ENCODE measurements at regions not wholly inside any gene's neighbourhood (a gene's known extent, or its start where the extent isn't known, plus 50 kb on each side); places are given as distances from the start of the nearest gene placed in this dataset.
"Not testable (repeated sequence)": the region's sequence is repeated elsewhere in the genome, so short reads cannot be mapped to it uniquely, and the experiment has no call there.

GRCh38 chr2:131738533-131738932 is 210.8 kb downstream of the CCDC74A start:
- ATAC-seq, H3K27ac Mint-ChIP-seq, H3K4me3 Mint-ChIP-seq, H3K4me1 Mint-ChIP-seq, DNase-seq, H3K9me3 Mint-ChIP-seq: not testable (repeated sequence)
- peaks cover 15% of the 10 kb centered on the region for H3K27me3 Mint-ChIP-seq

- ATAC-seq, H3K4me1 Mint-ChIP-seq, H3K4me3 Mint-ChIP-seq, H3K9me3 Mint-ChIP-seq, H3K27ac Mint-ChIP-seq, DNase-seq: not testable (repeated sequence)
- H3K27me3 Mint-ChIP-seq = peaks cover 16% of the 10 kb centered on the region
Observed at GRCh38 chr2:131738996-131739434, 211.3 kb downstream of the CCDC74A start.

GRCh38 chr2:131753640-131754561 is 226.2 kb downstream of the CCDC74A start:
- Mint-ChIP-seq H3K9me3 (peaks cover 0 to 6% of the 10 kb centered on the region in 2 donors), H3K4me1 (no peaks in the 10 kb centered on the region), H3K27ac (no peak overlapping the region), H3K27me3 (no peaks in the 10 kb centered on the region), H3K4me3 (no peak overlapping the region)
- DNase-seq = no peak
- ATAC-seq = no peak

- Mint-ChIP-seq H3K4me3 (no peak overlapping the region), H3K27me3 (no peaks in the 10 kb centered on the region), H3K4me1 (no peaks in the 10 kb centered on the region), H3K27ac (no peak overlapping the region), H3K9me3 (peaks cover 0 to 6% of the 10 kb centered on the region in 2 donors)
- DNase-seq = no peak
- no peak for ATAC-seq
Observed at GRCh38 chr2:131754929-131755720, 227.4 kb downstream of the CCDC74A start.

GRCh38 chr2:131756141-131756907 is 228.6 kb downstream of the CCDC74A start:
- Mint-ChIP-seq H3K27me3 (no peaks in the 10 kb centered on the region), H3K4me1 (no peaks in the 10 kb centered on the region), H3K9me3 (peaks cover 0 to 6% of the 10 kb centered on the region in 2 donors), H3K4me3 (no peak overlapping the region), H3K27ac (peak overlapping the region in 1 of 2 donors; percentile 96)
- no peak for ATAC-seq
- no peak for DNase-seq

- H3K9me3 Mint-ChIP-seq, H3K27me3 Mint-ChIP-seq, H3K4me1 Mint-ChIP-seq, H3K27ac Mint-ChIP-seq, ATAC-seq, H3K4me3 Mint-ChIP-seq, DNase-seq: not testable (repeated sequence)
Observed at GRCh38 chr2:131758941-131759340, 231.3 kb downstream of the CCDC74A start.

GRCh38 chr2:131774955-131775555 is 247.4 kb downstream of the CCDC74A start:
- H3K27ac Mint-ChIP-seq, H3K27me3 Mint-ChIP-seq, H3K4me3 Mint-ChIP-seq, ATAC-seq, H3K4me1 Mint-ChIP-seq, DNase-seq, H3K9me3 Mint-ChIP-seq: not testable (repeated sequence)

- H3K27me3 Mint-ChIP-seq, H3K4me3 Mint-ChIP-seq, H3K9me3 Mint-ChIP-seq, ATAC-seq, H3K4me1 Mint-ChIP-seq, DNase-seq, H3K27ac Mint-ChIP-seq: not testable (repeated sequence)
Observed at GRCh38 chr2:131775903-131776506, 248.3 kb downstream of the CCDC74A start.

- not testable (repeated sequence) for DNase-seq, H3K27ac Mint-ChIP-seq, H3K27me3 Mint-ChIP-seq, H3K4me1 Mint-ChIP-seq, H3K4me3 Mint-ChIP-seq, H3K9me3 Mint-ChIP-seq, ATAC-seq
Observed at GRCh38 chr2:131780446-131780845, 252.8 kb downstream of the CCDC74A start.

- no peaks in the 10 kb centered on the region for H3K9me3 Mint-ChIP-seq
- H3K27me3 Mint-ChIP-seq = peaks cover 7% of the 10 kb centered on the region
- H3K27ac Mint-ChIP-seq = no peak overlapping the region
- no peak for DNase-seq
- H3K4me1 Mint-ChIP-seq = peaks cover 8% of the 10 kb centered on the region
- no peak overlapping the region for H3K4me3 Mint-ChIP-seq
- peak; percentile 37 for ATAC-seq
Observed at GRCh38 chr2:131801210-131801744, 273.6 kb downstream of the CCDC74A start.

GRCh38 chr2:131801745-131802350 is 274.2 kb downstream of the CCDC74A start:
- ATAC-seq (peak; percentile 92), DNase-seq (peak; percentile 84 to 86)
- H3K4me1 Mint-ChIP-seq, H3K9me3 Mint-ChIP-seq, H3K27ac Mint-ChIP-seq, H3K27me3 Mint-ChIP-seq: not testable (repeated sequence)
- H3K4me3 Mint-ChIP-seq = peak overlapping the region; percentile 76 to 78

- H3K9me3 Mint-ChIP-seq, H3K27ac Mint-ChIP-seq, H3K27me3 Mint-ChIP-seq, H3K4me1 Mint-ChIP-seq: not testable (repeated sequence)
- peak; percentile 48 to 50 for DNase-seq
- peak; percentile 84 for ATAC-seq
- peak overlapping the region; percentile 76 to 78 for H3K4me3 Mint-ChIP-seq
Observed at GRCh38 chr2:131802351-131802836, 274.7 kb downstream of the CCDC74A start.

GRCh38 chr2:131803237-131803636 is 275.5 kb downstream of the CCDC74A start:
- not testable (repeated sequence) for H3K4me1 Mint-ChIP-seq, ATAC-seq, H3K9me3 Mint-ChIP-seq

GRCh38 chr2:131812605-131813004 is 284.9 kb downstream of the CCDC74A start:
- not testable (repeated sequence) for DNase-seq, H3K4me3 Mint-ChIP-seq, H3K4me1 Mint-ChIP-seq, ATAC-seq, H3K9me3 Mint-ChIP-seq, H3K27ac Mint-ChIP-seq
- H3K27me3 Mint-ChIP-seq = peaks cover 21% of the 10 kb centered on the region

More at GRCh38 chr2:131803237-131803636, 275.5 kb downstream of the CCDC74A start:
- not testable (repeated sequence) for H3K27ac Mint-ChIP-seq, H3K4me3 Mint-ChIP-seq, DNase-seq
- H3K27me3 Mint-ChIP-seq = peaks cover 14% of the 10 kb centered on the region

Measured in stimulated activated naive CD8-positive, alpha-beta T cell treated with anti-CD3 and anti-CD28 coated beads, Interleukin-15, amount 100 ng/mL, for 72 hours (primary cell).